Neural cell (in vitro differentiated cells): ENCODE measurements at regions not wholly inside any gene's neighbourhood (a gene's known extent, or its start where the extent isn't known, plus 50 kb on each side); places are given as distances from the start of the nearest gene placed in this dataset.

Source experiments
- H2AFZ ChIP-seq: fragments of 200-600, 300-800 bp; sonication (generic), shearing (Covaris generic); 2 replicates; pipeline ENCODE4 v1.6.0; 2014; ENCODE audit warnings: low read depth, mild to moderate bottlenecking, antibody characterized with exemption, low read length, moderate library complexity
- H3F3A ChIP-seq: fragments of 200-600 bp; shearing (Covaris generic); 2 replicates; pipeline ENCODE4 v1.6.1; 2016; ENCODE audit warnings: mild to moderate bottlenecking, moderate library complexity, mixed read lengths, antibody characterized with exemption, low read length; ENCODE audit not compliant: insufficient read depth, poor library complexity, severe bottlenecking
- H3K27ac ChIP-seq: fragments of 200-600, 300-800 bp; sonication (generic), shearing (Covaris generic); 2 replicates; pipeline ENCODE4 v1.5.1; 2014; ENCODE audit warnings: mild to moderate bottlenecking, low read length, moderate library complexity
- H3K27me3 ChIP-seq: fragments of 300-800, 200-600 bp; sonication (generic), shearing (Covaris generic); 2 replicates; pipeline ENCODE4 v1.6.0; 2014; ENCODE audit warnings: mild to moderate bottlenecking, low read depth, low read length, moderate library complexity; ENCODE audit not compliant: insufficient read depth
- H3K36me3 ChIP-seq: fragments of 300-800, 200-600 bp; sonication (generic), shearing (Covaris generic); 2 replicates; pipeline ENCODE4 v1.5.1; 2014; ENCODE audit warnings: mild to moderate bottlenecking, antibody characterized with exemption, low read length, moderate library complexity; ENCODE audit not compliant: insufficient read depth
- H3K4me2 ChIP-seq: fragments of 300-800, 200-600 bp; sonication (generic), shearing (Covaris generic); 2 replicates; pipeline ENCODE4 v1.6.0; 2014; ENCODE audit warnings: mild to moderate bottlenecking, low read length
- H3K4me3 ChIP-seq: fragments of 300-800, 200-600 bp; sonication (generic), shearing (Covaris generic); 2 replicates; pipeline ENCODE4 v1.5.1; 2014; ENCODE audit warnings: mild to moderate bottlenecking, low read length, moderate library complexity
- H3K79me2 ChIP-seq: fragments of 200-600 bp; shearing (Covaris generic); replicated peaks from 2 replicates; pipeline ENCODE4 v1.6.0; 2014; ENCODE audit warnings: mild to moderate bottlenecking, low read length, moderate library complexity; ENCODE audit not compliant: insufficient read depth
- H3K9ac ChIP-seq: fragments of 300-800, 200-600 bp; sonication (generic), shearing (Covaris generic); 2 replicates; pipeline ENCODE4 v1.6.1; 2016; ENCODE audit warnings: mild to moderate bottlenecking, low read length, mixed read lengths
- H3K9me2 ChIP-seq: fragments of 200-600 bp; shearing (Covaris generic); 2 replicates; pipeline ENCODE4 v1.6.1; 2016; ENCODE audit warnings: mild to moderate bottlenecking, low read length, mixed read lengths; ENCODE audit not compliant: insufficient read depth
- H3K9me3 ChIP-seq: fragments of 200-600, 300-800 bp; sonication (generic), shearing (Covaris generic); 2 replicates; pipeline ENCODE4 v1.6.1; 2016; ENCODE audit warnings: mild to moderate bottlenecking, mixed run types, low read length, moderate library complexity, mixed read lengths
- H4K20me1 ChIP-seq: fragments of 200-600 bp; shearing (Covaris generic); 2 replicates; pipeline ENCODE4 v1.6.1; 2016; ENCODE audit warnings: mild to moderate bottlenecking, mixed run types; ENCODE audit not compliant: insufficient read depth
- EP300 ChIP-seq: fragments of 450-650 bp; conservative IDR thresholded peaks from 2 replicates; pipeline ENCODE4 v1.6.1; 2014; ENCODE audit warnings: antibody characterized with exemption, mild to moderate bottlenecking, moderate library complexity; ENCODE audit not compliant: poor library complexity, severe bottlenecking
- EZH2 ChIP-seq: fragments of 200-600, 300-800 bp; shearing (Covaris generic), sonication (generic); IDR thresholded peaks from 2 replicates; pipeline ENCODE4 v1.6.1; 2014; ENCODE audit warnings: antibody characterized with exemption, low read length, borderline replicate concordance, mild to moderate bottlenecking; ENCODE audit not compliant: insufficient read depth, poor library complexity, severe bottlenecking
- MXI1 ChIP-seq: fragments of 450-650 bp; conservative IDR thresholded peaks from 2 replicates; pipeline ENCODE4 v1.6.1; 2014; ENCODE audit warnings: antibody characterized with exemption, mild to moderate bottlenecking; ENCODE audit not compliant: poor library complexity, severe bottlenecking
- POLR2AphosphoS5 ChIP-seq: IDR thresholded peaks from 2 replicates; pipeline ENCODE4 v1.6.1; 2012
- RAD21 ChIP-seq: fragments of 450-650 bp; conservative IDR thresholded peaks from 2 replicates; pipeline ENCODE4 v1.6.1; 2014; ENCODE audit warnings: antibody characterized with exemption, mild to moderate bottlenecking, moderate library complexity
- SMC3 ChIP-seq: fragments of 450-650 bp; conservative IDR thresholded peaks from 2 replicates; pipeline ENCODE4 v1.6.1; 2014; ENCODE audit warnings: antibody characterized with exemption, mild to moderate bottlenecking, moderate library complexity; ENCODE audit not compliant: poor library complexity
- TAF1 ChIP-seq: IDR thresholded peaks from 2 replicates; pipeline ENCODE4 v1.6.1; 2012; ENCODE audit warnings: low read depth
- TF ChIP-seq, protein P1 (sequence below): fragments of 450-650 bp; IDR thresholded peaks from 2 replicates; pipeline ENCODE4 v1.5.1; 2014; ENCODE audit warnings: antibody characterized with exemption, mild to moderate bottlenecking, moderate library complexity; ENCODE audit not compliant: poor library complexity, severe bottlenecking
- TF ChIP-seq, protein P2 (sequence below): IDR thresholded peaks from 2 replicates; pipeline ENCODE4 v1.6.1; 2012; ENCODE audit warnings: borderline replicate concordance

DNA sequence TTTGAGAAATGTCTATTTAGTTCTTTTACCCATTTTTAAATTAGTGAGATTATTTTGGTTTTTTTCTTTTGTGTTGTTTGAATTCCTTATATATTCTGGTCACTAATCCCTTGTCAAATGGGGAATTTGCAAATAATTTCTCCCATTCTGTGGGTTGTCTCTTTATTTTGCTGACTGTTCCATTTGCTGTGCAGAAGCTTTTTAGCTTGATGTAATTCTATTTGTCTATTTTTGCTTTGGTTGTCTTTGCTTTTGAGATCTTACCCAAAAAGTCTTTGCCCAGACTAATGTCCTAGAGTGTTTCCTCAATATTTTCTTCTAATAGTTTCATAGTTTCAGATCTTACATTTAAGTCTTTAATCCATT lies 472.9 kb downstream of the TBL1XR1 start:
- TF ChIP-seq EZH2 = no peak
- no peak for TF ChIP-seq POLR2AphosphoS5
- no peak for TF ChIP-seq RAD21
- no peak for TF ChIP-seq MXI1
- TF ChIP-seq, protein P1, sequence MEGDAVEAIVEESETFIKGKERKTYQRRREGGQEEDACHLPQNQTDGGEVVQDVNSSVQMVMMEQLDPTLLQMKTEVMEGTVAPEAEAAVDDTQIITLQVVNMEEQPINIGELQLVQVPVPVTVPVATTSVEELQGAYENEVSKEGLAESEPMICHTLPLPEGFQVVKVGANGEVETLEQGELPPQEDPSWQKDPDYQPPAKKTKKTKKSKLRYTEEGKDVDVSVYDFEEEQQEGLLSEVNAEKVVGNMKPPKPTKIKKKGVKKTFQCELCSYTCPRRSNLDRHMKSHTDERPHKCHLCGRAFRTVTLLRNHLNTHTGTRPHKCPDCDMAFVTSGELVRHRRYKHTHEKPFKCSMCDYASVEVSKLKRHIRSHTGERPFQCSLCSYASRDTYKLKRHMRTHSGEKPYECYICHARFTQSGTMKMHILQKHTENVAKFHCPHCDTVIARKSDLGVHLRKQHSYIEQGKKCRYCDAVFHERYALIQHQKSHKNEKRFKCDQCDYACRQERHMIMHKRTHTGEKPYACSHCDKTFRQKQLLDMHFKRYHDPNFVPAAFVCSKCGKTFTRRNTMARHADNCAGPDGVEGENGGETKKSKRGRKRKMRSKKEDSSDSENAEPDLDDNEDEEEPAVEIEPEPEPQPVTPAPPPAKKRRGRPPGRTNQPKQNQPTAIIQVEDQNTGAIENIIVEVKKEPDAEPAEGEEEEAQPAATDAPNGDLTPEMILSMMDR = no peak
- no peak for TF ChIP-seq TAF1
- TF ChIP-seq, protein P2, sequence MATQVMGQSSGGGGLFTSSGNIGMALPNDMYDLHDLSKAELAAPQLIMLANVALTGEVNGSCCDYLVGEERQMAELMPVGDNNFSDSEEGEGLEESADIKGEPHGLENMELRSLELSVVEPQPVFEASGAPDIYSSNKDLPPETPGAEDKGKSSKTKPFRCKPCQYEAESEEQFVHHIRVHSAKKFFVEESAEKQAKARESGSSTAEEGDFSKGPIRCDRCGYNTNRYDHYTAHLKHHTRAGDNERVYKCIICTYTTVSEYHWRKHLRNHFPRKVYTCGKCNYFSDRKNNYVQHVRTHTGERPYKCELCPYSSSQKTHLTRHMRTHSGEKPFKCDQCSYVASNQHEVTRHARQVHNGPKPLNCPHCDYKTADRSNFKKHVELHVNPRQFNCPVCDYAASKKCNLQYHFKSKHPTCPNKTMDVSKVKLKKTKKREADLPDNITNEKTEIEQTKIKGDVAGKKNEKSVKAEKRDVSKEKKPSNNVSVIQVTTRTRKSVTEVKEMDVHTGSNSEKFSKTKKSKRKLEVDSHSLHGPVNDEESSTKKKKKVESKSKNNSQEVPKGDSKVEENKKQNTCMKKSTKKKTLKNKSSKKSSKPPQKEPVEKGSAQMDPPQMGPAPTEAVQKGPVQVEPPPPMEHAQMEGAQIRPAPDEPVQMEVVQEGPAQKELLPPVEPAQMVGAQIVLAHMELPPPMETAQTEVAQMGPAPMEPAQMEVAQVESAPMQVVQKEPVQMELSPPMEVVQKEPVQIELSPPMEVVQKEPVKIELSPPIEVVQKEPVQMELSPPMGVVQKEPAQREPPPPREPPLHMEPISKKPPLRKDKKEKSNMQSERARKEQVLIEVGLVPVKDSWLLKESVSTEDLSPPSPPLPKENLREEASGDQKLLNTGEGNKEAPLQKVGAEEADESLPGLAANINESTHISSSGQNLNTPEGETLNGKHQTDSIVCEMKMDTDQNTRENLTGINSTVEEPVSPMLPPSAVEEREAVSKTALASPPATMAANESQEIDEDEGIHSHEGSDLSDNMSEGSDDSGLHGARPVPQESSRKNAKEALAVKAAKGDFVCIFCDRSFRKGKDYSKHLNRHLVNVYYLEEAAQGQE = no peak
- TF ChIP-seq SMC3 = no peak
- TF ChIP-seq EP300 = no peak
- Histone ChIP-seq H3K4me2 (no peak overlapping the region), H4K20me1 (no peaks in the 10 kb centered on the region), H3K4me3 (no peak overlapping the region), H3F3A (no peaks in the 10 kb centered on the region), H3K27me3 (no peaks in the 10 kb centered on the region), H2AFZ (no peak overlapping the region), H3K36me3 (no peaks in the 10 kb centered on the region), H3K9ac (no peak overlapping the region), H3K9me3 (no peaks in the 10 kb centered on the region), H3K9me2 (no peaks in the 10 kb centered on the region), H3K79me2 (no peaks in the 10 kb centered on the region), H3K27ac (no peak overlapping the region)

DNA sequence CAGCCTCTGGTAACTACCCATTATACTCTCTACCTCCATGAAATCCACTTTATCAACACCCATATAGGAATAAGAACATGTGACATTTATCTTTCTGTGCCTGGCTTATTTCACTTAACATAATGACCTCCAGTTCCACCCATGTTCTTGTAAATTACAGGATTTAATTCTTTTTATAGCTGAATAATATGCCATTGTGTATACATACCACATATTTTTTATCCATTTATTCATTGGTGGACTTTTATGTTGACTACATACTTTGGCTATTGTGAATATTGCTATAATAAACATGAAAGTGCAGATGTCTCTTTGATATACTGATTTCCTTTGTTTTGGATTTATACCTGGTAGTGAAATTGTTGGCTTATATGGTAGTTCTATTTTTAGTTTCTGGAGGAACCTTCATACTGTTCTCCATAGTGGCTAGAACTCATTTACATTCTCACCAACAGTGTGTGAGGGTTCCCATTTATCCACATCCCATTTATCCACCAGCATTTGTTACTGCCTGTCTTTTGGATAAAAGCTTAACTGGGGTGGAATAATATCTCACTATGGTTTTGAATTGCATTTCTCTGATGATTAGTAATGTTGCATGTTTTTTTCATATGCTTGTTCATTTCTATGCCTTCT lies 473.4 kb downstream of the TBL1XR1 start:
- Histone ChIP-seq H3K27me3 (no peaks in the 10 kb centered on the region), H4K20me1 (no peaks in the 10 kb centered on the region), H2AFZ (no peak overlapping the region), H3K36me3 (no peaks in the 10 kb centered on the region), H3K27ac (no peak overlapping the region), H3F3A (no peaks in the 10 kb centered on the region), H3K79me2 (no peaks in the 10 kb centered on the region), H3K9me2 (no peaks in the 10 kb centered on the region), H3K9ac (no peak overlapping the region), H3K4me3 (no peak overlapping the region), H3K9me3 (no peaks in the 10 kb centered on the region), H3K4me2 (no peak overlapping the region)
- TF ChIP-seq MXI1 = no peak
- TF ChIP-seq, protein P2 = no peak
- no peak for TF ChIP-seq POLR2AphosphoS5
- TF ChIP-seq TAF1 = no peak
- TF ChIP-seq SMC3 = no peak
